Hypothalamus (tissue), 51 donors: ENCODE measurements at regions not wholly inside any gene's neighbourhood (a gene's known extent, or its start where the extent isn't known, plus 50 kb on each side); places are given as distances from the start of the nearest gene placed in this dataset.
A peak's percentile ranks its signal among the peaks of the same experiment; 100 is the strongest.

Experiments used
- DNase-seq, 51 donors: peaks; one replicate each; lab custom pipeline; 2025; lab: John Stamatoyannopoulos, UW

GRCh38 chr1:30129001-30129408, 594.4 kb downstream of the MATN1 start:
- DNase-seq: no peak

DNA sequence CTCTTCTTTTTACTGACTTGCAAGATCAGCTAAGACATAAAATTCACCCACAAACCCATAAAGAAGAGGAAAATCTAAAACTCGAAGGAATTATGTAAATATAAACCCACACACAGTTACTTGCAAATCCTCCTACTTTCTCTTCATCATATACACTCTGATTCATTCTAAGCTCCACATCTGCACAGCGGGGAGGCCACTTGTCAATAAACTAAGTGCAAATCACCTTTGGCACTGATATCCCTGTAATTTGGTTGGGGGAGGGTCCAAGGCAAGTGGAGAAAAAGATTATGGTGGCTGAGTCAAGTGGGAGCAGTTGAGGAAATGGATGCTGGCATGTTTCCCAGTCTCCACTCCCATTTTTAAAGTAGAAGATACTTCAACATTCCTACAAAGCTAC, 596.5 kb downstream of the MATN1 start:
- peak in 1 of 51 donors; percentile 15 for DNase-seq

- no peak for DNase-seq
Measured at GRCh38 chr1:30125821-30126170, 597.6 kb downstream of the MATN1 start.

- no peak for DNase-seq
Measured at GRCh38 chr1:30125021-30125820, 598.2 kb downstream of the MATN1 start.

- no peak for DNase-seq
Measured at GRCh38 chr1:30123896-30124295, 599.5 kb downstream of the MATN1 start.

GRCh38 chr1:30123036-30123435, 600.3 kb downstream of the MATN1 start:
- DNase-seq: no peak

DNA sequence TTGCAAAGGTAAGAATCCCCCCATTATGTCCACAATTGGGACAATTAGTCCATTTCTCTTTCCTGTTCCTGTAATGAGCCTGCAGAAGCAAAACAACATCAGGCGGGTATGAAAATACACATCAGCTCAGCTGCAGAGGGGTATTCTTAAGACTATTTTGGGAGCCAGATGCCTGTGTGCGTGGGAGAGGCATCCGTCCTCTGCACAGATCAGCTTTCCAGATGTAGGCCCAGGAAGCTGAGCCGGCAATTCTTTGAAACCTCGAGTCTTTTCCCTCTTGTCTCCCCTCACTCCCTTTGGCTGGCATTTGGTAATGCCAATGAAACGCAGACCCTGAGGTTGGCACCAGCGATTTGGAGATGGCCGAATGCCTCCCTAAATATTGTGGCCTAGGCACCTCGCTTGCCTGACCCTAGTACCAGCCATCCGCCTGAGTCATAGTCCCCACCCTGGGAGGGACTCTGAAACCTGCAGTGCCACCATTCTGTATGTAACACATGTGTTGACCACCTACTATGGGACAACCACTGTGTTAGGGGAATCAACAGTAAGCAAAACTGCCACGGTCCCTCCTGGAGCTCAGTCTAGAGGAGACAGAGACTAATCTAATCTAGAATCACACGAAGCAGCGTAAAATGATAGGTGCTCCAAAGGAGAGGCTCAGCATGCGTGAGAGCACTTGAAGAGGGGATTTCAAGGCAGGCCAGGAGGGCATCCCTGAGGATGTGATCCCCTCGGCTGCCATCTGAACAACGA, 603.0 kb downstream of the MATN1 start:
- no peak for DNase-seq

DNA sequence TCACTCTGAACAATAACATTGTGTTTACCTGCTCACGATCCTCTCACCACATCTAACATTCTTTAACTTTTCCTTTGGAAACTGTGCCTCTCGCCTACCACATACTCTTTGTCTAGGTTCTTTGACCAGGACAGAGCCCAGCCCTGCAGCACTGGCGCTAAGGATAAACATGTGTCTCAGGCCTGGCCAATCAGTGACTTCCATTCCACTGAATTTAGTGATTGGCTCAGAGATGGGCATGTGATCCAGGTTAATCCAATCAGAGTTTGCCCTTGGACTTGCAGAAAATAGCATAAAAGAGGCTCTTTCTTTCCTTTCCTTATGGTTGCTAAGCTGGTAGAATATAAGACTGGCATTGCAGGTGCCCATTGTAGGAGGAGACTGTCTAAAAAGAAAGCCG, 605.7 kb downstream of the MATN1 start:
- no peak for DNase-seq

DNA sequence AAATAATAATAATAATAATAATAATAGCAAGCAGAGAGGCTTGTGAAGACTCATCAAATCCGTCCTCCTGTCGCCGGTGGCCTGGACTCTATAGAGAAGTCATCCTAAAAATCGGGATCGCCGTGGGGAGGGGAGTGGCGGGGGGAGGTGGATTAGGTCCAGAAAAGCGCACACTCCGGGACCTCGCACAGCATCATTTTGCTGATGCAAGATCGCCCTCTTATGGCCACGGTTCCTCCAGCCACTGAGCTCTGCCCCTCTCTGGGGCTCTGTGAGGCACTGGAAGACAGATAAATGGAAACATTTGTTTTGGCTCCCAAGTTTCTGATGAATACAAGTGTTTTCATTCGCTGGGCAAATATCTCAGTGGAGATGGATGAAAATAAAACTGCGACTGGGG, 612.0 kb downstream of the MATN1 start:
- DNase-seq: peak in 30 of 51 donors; percentile 2 to 57 (median 22)

GRCh38 chr1:30110846-30111245, 612.5 kb downstream of the MATN1 start:
- no peak for DNase-seq

DNA sequence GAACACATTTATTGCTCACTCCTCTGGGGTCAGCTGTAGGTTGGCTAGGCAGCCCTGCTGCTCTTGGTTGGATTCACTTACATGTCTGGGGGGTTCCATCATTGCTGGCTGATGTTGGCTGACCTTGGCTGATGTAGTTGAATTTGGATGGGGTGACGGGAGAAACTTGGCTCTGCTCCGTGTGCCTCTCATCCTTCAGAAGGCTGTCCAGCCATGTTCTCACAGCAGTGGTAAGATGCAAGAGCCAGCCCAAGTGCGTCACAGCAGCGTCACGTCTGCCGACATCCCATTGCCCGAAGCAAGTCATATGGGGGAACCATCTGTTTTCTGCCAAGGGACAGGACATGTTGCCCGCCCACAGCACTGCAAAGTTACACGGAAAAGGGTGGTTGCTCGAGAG, 613.5 kb downstream of the MATN1 start:
- DNase-seq: peak in 1 of 51 donors; percentile 47

DNA sequence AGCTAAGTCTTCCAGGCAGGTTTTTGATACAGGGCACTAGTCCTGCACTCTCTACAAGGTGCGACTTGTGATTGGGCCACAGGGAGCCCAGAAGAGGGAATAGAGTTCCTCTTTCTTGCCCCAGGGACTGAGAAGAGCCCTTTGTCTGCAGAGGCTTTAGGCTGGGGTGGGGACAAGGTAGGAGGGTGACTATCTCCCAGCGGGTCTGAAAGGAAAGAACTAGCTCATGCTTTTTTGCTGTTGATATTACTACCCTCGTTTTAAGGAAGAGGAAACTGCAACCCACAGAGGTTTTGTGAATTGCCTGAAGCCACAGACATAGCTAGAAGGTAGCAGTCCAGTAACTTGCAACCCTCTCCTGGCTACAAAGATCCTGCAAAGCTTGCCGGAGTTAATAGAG, 615.2 kb downstream of the MATN1 start:
- no peak for DNase-seq

- no peak for DNase-seq
Measured at GRCh38 chr1:30106125-30106524, 617.3 kb downstream of the MATN1 start.

DNA sequence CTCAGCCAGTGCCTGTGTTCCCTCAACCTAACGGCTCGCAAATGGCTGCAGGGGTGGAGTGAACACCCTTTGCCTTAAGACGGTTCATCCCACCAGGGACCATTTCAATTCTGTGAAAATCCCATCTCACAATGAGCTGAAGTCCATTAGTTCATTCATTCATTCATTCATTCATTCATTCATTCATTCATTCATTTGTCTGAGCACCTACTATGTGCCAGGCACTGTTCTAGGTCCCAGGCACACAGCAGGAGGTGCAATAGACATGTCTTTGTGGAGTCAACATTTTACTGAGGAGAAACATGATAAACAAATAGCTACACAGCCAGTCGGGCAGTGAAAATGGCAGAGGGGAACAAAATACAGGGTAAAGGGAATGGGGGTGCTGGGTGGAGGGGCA, 618.8 kb downstream of the MATN1 start:
- DNase-seq: no peak

- no peak for DNase-seq
Measured at GRCh38 chr1:30103708-30104411, 619.5 kb downstream of the MATN1 start.

GRCh38 chr1:30102605-30103004, 620.8 kb downstream of the MATN1 start:
- no peak for DNase-seq

- no peak for DNase-seq
Measured at GRCh38 chr1:30101487-30102227, 621.7 kb downstream of the MATN1 start.

DNA sequence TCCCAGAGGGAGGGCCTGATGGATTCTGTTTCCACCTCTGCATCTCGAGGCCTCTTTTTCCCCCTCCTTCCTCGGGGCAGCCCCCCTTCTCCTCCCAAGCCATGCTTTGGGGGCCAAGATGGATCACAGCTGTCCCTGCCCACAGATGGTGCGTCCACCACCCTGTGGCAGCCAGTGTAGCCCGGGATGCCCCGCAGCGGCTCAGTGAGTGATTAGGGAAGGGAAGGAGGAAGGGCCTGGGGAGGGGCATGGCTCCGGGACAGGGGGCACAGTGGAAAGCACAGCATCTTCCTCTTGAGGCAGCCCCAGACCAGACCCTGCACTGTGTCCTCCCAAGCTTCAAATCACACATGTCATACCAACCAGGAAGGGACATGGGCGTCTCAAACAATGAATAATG, 622.4 kb downstream of the MATN1 start:
- DNase-seq: no peak

DNA sequence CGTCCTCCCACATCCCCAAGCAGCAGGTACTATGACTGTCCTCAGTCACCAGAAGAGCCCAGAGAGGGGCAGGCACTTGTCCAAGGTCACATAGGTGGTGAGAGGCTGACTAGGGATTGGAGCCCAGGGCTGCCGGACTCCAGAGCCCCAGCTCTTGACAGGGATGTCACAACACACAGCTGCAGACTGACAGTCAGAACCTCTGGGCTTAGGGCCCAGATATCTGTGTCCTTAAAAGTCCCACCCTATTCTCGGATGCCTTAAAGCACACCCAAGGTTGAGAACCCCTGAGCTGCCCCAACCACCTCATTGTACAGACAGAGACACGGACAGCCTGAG, 622.9 kb downstream of the MATN1 start:
- DNase-seq: no peak

DNA sequence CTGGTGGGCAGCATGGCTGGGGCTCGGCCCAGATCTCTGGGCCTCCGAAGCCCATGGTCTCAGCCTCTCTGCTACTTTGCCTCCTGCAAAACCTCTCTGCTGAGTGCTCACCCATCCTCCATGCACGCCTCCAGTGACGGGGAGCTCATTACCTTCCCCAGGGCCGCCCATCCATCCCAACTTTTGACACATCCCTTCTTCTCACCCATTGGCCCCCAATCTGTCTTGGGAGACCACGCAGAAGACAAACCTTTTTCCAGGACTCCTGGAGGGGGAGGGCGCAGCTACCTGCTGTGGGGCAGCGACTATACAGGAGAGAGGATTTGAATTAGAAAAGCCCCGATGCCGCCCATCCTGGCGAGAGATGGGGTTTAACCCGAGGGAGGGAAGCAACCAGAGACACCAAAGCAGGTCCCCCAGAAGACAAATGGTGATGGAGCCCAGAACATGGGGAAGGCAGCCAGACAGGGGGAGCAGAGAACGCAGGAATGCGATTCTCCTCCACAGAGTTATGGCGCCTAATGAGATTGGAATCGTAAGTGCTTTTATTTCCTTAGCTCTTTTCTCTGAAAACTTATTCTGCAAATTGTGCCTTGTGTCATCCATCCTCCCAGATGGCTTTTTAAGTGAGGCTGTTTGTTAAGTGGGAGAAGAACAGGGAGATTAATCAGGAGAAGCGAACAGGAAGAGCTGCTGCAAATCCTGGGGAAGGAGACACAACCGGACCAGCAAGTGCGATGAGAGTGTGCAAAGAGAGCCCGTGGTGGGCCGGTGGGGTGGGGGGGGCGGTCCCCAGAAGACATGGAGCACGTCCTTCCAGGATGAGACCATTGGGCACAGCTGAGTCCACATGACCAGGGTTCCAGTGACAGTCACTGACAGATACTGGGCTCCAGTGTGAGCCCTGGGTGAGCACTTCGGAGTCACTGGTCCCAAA, 623.5 kb downstream of the MATN1 start:
- no peak for DNase-seq
